SK-N-SH treated with all-trans-retinoic acid at 6 μM for 48 hours (cell line): ENCODE measurements at regions not wholly inside any gene's neighbourhood (a gene's known extent, or its start where the extent isn't known, plus 50 kb on each side); places are given as distances from the start of the nearest gene placed in this dataset.

Source experiments
- ATAC-seq: fragments of 200-7000 bp; cut with Tn5 transposase; 3 replicates; pipeline ENCODE4 v1.9.1; 2020; ENCODE audit warnings: mild to moderate bottlenecking, moderate library complexity
- ARNTL ChIP-seq: fragments of 450-650 bp; formaldehyde crosslinking; IDR thresholded peaks from 2 replicates; pipeline ENCODE4 v1.5.0; 2020; ENCODE audit warnings: low read depth, mild to moderate bottlenecking, moderate library complexity, borderline replicate concordance
- BACH2 ChIP-seq: fragments of 250-450 bp; sonication (Bioruptor Pico); IDR thresholded peaks from 2 replicates; pipeline ENCODE4 v1.9.0; 2021; ENCODE audit warnings: mild to moderate bottlenecking, borderline replicate concordance
- CSDC2 ChIP-seq: fragments of 250-450 bp; sonication (Bioruptor Pico); IDR thresholded peaks from 2 replicates; pipeline ENCODE4 v1.5.0; 2020; ENCODE audit warnings: mild to moderate bottlenecking, moderate library complexity
- GLIS3 ChIP-seq: fragments of 250-450 bp; sonication (Bioruptor Pico); IDR thresholded peaks from 2 replicates; pipeline ENCODE4 v1.5.0; 2020; ENCODE audit warnings: mild to moderate bottlenecking, moderate library complexity
- ISL1 ChIP-seq: fragments of 250-450 bp; sonication (Bioruptor Pico); IDR thresholded peaks from 2 replicates; pipeline ENCODE4 v2.1.2; 2022; ENCODE audit warnings: mild to moderate bottlenecking, moderate library complexity
- PPARA ChIP-seq: fragments of 250-450 bp; sonication (Bioruptor Pico); IDR thresholded peaks from 2 replicates; pipeline ENCODE4 v1.5.0; 2020; ENCODE audit warnings: mild to moderate bottlenecking, borderline replicate concordance
- RARB ChIP-seq: fragments of 250-450 bp; sonication (Bioruptor Pico); IDR thresholded peaks from 2 replicates; pipeline ENCODE4 v1.8.0; 2021; ENCODE audit warnings: mild to moderate bottlenecking, moderate library complexity
- TCF4 ChIP-seq: fragments of 250-450 bp; sonication (Bioruptor Pico); IDR thresholded peaks from 2 replicates; pipeline ENCODE4 v1.8.0; 2021; ENCODE audit warnings: mild to moderate bottlenecking, moderate library complexity, borderline replicate concordance
- TOX ChIP-seq: fragments of 250-450 bp; sonication (Bioruptor Pico); IDR thresholded peaks from 2 replicates; pipeline ENCODE4 v1.8.0; 2021; ENCODE audit warnings: mild to moderate bottlenecking, moderate library complexity, borderline replicate concordance
- ZC3H10 ChIP-seq: fragments of 250-450 bp; sonication (Bioruptor Pico); IDR thresholded peaks from 2 replicates; pipeline ENCODE4 v1.5.1; 2021; ENCODE audit warnings: mild to moderate bottlenecking, moderate library complexity
- ZFP3 ChIP-seq: fragments of 250-450 bp; sonication (Bioruptor Pico); IDR thresholded peaks from 2 replicates; pipeline ENCODE4 v1.5.0; 2020; ENCODE audit warnings: mild to moderate bottlenecking, moderate library complexity
- ZFP30 ChIP-seq: fragments of 450-650 bp; formaldehyde crosslinking; IDR thresholded peaks from 2 replicates; pipeline ENCODE4 v1.5.0; 2022; ENCODE audit warnings: mild to moderate bottlenecking, moderate library complexity
- ZNF70 ChIP-seq: fragments of 450-650 bp; formaldehyde crosslinking; IDR thresholded peaks from 2 replicates; pipeline ENCODE4 v1.5.0; 2020; ENCODE audit warnings: mild to moderate bottlenecking, moderate library complexity
- ZNF8 ChIP-seq: fragments of 450-650 bp; formaldehyde crosslinking; IDR thresholded peaks from 2 replicates; pipeline ENCODE4 v1.5.0; 2020; ENCODE audit warnings: mild to moderate bottlenecking, moderate library complexity
- TF ChIP-seq, protein P1 (sequence below): fragments of 250-450 bp; sonication (Bioruptor Pico); IDR thresholded peaks from 2 replicates; pipeline ENCODE4 v1.5.0; 2020; ENCODE audit warnings: mild to moderate bottlenecking, moderate library complexity
- TF ChIP-seq, protein P2 (sequence below): fragments of 250-450 bp; sonication (Bioruptor Pico); IDR thresholded peaks from 2 replicates; pipeline ENCODE4 v1.5.1; 2020; ENCODE audit warnings: low read depth, mild to moderate bottlenecking, moderate library complexity
- TF ChIP-seq, protein P3 (sequence below): fragments of 250-450 bp; sonication (Bioruptor Pico); IDR thresholded peaks from 2 replicates; pipeline ENCODE4 v1.8.0; 2020; ENCODE audit warnings: mild to moderate bottlenecking, moderate library complexity, borderline replicate concordance
- TF ChIP-seq, protein P4 (sequence below): fragments of 250-450 bp; sonication (Bioruptor Pico); IDR thresholded peaks from 2 replicates; pipeline ENCODE4 v1.5.1; 2021; ENCODE audit warnings: mild to moderate bottlenecking, moderate library complexity

DNA sequence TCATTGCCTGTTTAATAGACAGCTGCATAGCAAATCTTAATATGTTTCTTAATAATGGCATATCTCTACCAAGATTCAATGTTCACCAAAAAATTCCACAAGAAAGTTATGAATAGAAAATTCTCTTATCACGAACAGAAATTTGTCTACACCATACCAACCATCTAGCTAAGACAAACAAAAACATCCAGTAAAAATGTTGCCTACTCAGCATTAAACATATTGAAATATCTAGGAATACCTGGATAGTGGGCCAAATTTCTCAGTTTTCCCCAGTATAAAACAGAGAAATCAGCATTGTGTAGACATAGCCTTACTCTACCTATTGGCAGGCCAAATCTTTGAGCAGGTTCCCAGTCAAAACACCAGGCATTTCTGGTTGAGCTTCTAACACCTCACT lies 598.6 kb downstream of the KLHL13 start (continued):
- TF ChIP-seq, protein P1, sequence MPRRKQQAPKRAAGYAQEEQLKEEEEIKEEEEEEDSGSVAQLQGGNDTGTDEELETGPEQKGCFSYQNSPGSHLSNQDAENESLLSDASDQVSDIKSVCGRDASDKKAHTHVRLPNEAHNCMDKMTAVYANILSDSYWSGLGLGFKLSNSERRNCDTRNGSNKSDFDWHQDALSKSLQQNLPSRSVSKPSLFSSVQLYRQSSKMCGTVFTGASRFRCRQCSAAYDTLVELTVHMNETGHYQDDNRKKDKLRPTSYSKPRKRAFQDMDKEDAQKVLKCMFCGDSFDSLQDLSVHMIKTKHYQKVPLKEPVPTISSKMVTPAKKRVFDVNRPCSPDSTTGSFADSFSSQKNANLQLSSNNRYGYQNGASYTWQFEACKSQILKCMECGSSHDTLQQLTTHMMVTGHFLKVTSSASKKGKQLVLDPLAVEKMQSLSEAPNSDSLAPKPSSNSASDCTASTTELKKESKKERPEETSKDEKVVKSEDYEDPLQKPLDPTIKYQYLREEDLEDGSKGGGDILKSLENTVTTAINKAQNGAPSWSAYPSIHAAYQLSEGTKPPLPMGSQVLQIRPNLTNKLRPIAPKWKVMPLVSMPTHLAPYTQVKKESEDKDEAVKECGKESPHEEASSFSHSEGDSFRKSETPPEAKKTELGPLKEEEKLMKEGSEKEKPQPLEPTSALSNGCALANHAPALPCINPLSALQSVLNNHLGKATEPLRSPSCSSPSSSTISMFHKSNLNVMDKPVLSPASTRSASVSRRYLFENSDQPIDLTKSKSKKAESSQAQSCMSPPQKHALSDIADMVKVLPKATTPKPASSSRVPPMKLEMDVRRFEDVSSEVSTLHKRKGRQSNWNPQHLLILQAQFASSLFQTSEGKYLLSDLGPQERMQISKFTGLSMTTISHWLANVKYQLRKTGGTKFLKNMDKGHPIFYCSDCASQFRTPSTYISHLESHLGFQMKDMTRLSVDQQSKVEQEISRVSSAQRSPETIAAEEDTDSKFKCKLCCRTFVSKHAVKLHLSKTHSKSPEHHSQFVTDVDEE, result no peak
- TF ChIP-seq BACH2 (CRISPR knock-in tag), result no peak
- no peak for TF ChIP-seq TCF4 (CRISPR knock-in tag)
- TF ChIP-seq, protein P2, sequence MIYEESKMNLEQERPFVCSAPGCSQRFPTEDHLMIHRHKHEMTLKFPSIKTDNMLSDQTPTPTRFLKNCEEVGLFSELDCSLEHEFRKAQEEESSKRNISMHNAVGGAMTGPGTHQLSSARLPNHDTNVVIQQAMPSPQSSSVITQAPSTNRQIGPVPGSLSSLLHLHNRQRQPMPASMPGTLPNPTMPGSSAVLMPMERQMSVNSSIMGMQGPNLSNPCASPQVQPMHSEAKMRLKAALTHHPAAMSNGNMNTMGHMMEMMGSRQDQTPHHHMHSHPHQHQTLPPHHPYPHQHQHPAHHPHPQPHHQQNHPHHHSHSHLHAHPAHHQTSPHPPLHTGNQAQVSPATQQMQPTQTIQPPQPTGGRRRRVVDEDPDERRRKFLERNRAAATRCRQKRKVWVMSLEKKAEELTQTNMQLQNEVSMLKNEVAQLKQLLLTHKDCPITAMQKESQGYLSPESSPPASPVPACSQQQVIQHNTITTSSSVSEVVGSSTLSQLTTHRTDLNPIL (CRISPR knock-in tag), result no peak
- no peak for TF ChIP-seq ZNF70 (CRISPR knock-in tag)
- TF ChIP-seq CSDC2, result no peak
- TF ChIP-seq ZFP3 (CRISPR knock-in tag), result no peak
- no peak for TF ChIP-seq RARB (CRISPR knock-in tag)
- no peak for TF ChIP-seq PPARA (CRISPR knock-in tag)
- TF ChIP-seq, all 23 proteins: peak for 0

DNA sequence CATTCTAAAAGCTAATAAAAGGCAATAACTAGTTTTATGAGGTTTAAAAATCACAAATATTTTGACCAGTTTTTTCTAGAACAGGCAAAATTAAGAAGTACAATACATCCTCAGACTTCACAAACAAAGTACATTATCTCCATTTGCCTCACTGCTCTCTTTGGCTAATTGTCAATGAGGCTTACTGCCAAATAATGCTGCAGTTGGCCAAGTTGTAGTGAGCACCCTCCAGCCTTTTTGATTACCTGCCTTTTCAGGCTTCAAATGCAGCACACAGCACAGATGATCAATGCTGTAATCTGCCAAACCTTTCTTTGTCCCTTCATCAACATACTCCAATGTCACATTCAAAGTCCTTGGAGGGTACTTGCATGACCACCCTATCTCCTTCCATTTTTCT lies 605.2 kb downstream of the KLHL13 start:
- no peak for TF ChIP-seq GLIS3
- TF ChIP-seq ZFP3 (CRISPR knock-in tag), result no peak
- no peak for TF ChIP-seq ZNF70 (CRISPR knock-in tag)
- no peak for ATAC-seq

DNA sequence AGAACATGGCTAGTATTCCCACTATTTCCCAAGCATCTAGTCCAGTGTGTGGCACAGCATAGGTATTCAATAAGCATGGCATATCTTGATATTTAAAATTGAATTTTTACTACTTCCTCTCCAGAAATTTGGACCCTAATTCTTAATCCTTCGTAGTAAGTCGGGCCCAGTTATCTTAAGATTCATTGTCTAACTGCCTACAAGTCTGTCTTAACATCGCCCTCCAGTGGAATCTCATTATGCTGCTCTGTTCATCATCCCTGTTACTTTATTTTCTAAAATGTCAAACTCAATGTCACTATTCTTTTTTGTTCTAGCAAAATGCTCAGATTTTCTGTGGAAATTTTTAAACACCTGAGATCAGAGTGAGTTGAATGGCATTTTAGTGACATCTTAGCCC lies 606.2 kb downstream of the KLHL13 start:
- TF ChIP-seq, protein P3, sequence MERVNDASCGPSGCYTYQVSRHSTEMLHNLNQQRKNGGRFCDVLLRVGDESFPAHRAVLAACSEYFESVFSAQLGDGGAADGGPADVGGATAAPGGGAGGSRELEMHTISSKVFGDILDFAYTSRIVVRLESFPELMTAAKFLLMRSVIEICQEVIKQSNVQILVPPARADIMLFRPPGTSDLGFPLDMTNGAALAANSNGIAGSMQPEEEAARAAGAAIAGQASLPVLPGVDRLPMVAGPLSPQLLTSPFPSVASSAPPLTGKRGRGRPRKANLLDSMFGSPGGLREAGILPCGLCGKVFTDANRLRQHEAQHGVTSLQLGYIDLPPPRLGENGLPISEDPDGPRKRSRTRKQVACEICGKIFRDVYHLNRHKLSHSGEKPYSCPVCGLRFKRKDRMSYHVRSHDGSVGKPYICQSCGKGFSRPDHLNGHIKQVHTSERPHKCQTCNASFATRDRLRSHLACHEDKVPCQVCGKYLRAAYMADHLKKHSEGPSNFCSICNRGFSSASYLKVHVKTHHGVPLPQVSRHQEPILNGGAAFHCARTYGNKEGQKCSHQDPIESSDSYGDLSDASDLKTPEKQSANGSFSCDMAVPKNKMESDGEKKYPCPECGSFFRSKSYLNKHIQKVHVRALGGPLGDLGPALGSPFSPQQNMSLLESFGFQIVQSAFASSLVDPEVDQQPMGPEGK (CRISPR knock-in tag), result no peak
- TF ChIP-seq ISL1 (CRISPR knock-in tag), result no peak
- TF ChIP-seq, protein P1, result no peak
- TF ChIP-seq, protein P2 (CRISPR knock-in tag), result no peak
- no peak for TF ChIP-seq ZFP3 (CRISPR knock-in tag)
- no peak for TF ChIP-seq ARNTL (CRISPR knock-in tag)
- no peak for TF ChIP-seq PPARA (CRISPR knock-in tag)
- no peak for TF ChIP-seq ZFP30
- TF ChIP-seq ZNF70 (CRISPR knock-in tag), result no peak

DNA sequence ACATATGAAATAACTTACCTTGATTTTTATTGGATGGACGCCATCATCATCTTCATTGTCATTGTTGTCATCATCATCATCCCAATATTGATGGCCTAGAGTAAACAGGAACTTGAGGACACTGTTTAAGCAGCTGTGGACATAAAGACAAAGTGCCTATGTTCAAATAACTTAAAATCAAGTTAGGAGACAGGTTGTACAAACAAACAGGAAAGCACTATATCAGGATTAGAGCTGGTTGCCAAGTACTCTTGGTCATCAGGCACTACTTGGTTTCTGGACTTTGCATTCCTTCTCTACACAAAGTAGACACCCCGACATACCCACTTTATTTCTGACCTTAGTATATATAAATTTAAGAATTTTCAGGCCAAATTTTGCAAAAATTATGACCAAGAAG lies 608.6 kb downstream of the KLHL13 start:
- TF ChIP-seq RARB (CRISPR knock-in tag) (no peak), TOX (CRISPR knock-in tag) (no peak), ZC3H10 (CRISPR knock-in tag) (no peak), ZNF70 (CRISPR knock-in tag) (no peak), ZNF8 (CRISPR knock-in tag) (no peak), ISL1 (CRISPR knock-in tag) (no peak), TCF4 (CRISPR knock-in tag) (no peak), GLIS3 (no peak), ZFP30 (no peak)
- TF ChIP-seq, protein P3 (CRISPR knock-in tag), result no peak
- TF ChIP-seq, protein P4, sequence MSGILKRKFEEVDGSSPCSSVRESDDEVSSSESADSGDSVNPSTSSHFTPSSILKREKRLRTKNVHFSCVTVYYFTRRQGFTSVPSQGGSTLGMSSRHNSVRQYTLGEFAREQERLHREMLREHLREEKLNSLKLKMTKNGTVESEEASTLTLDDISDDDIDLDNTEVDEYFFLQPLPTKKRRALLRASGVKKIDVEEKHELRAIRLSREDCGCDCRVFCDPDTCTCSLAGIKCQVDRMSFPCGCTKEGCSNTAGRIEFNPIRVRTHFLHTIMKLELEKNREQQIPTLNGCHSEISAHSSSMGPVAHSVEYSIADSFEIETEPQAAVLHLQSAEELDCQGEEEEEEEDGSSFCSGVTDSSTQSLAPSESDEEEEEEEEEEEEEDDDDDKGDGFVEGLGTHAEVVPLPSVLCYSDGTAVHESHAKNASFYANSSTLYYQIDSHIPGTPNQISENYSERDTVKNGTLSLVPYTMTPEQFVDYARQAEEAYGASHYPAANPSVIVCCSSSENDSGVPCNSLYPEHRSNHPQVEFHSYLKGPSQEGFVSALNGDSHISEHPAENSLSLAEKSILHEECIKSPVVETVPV (CRISPR knock-in tag), result no peak
- no peak for ATAC-seq

More for the DNA sequence above, 606.2 kb downstream of the KLHL13 start:
- ATAC-seq, result no peak
